ENCODE measurements at regions not wholly inside any gene's neighbourhood (a gene's known extent, or its start where the extent isn't known, plus 50 kb on each side); places are given as distances from the start of the nearest gene placed in this dataset.

- TF ChIP-seq REST (IDR thresholded peaks at IDR 0.05; ENCODE audit: low read depth) (no peak), CTCF (IDR thresholded peaks at IDR 0.05 in 2 of 3, conservative IDR thresholded peaks at IDR 0.05 in 1 of 3; ENCODE audit: borderline replicate concordance in 1 of 3, insufficient read depth in 1 of 3, low read depth in 2 of 3, low read length in 2 of 3) (no peak)
Observed at GRCh38 chrX:42414057-42414456, 363.9 kb downstream of the PPP1R2C start.
